ENCODE measurements at regions not wholly inside any gene's neighbourhood (a gene's known extent, or its start where the extent isn't known, plus 50 kb on each side); places are given as distances from the start of the nearest gene placed in this dataset.

GRCh38 chr2:21346984-21347383 is 223.2 kb downstream of the TDRD15 start:
- in situ Hi-C loops (cut with MboI; ENCODE audit: low sequenced_read_pairs in 4 of 4), result no loop called here

DNA sequence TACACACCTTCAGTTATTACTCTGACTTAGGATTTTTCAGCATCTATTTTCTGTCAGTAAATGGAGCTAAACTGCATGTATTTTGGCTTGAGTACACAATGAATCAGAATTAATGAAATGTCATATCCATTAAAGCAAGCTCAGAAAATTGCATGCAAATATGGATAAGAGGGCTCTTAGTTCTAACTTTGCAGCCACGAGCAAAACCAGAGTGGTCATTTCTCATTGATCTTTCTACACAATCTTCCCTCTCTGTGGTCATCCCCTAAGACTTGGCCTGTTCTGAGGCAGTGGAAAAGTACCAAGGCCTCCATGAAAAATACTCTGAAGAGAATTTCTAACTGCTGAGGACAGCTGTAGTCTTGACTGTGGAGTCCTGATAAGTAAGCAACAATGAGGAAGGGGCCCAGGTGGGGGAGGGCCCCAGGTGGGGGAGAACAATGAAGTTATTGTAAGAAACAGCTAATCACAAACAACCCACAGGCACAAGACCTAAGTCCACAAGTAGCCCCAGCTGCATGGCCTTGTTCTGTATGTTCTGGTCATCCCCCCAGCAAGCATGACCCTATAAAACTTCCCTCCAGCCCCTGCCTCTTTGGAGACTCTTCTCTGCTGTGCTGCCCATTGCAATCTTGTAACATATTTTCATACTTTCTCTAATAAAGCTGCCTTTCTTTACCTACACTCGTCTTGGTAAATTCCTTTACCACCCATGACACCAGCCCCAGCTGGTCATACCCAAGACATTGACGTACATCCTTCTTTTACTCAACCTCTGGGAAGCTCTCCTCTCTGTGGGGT is 230.3 kb downstream of the TDRD15 start:
- no peaks in the 10 kb centered on the region for H3K9me3 ChIP-seq
- ATAC-seq, result no peak
- H3K27ac ChIP-seq, result no peak overlapping the region
- TF ChIP-seq, protein P1, sequence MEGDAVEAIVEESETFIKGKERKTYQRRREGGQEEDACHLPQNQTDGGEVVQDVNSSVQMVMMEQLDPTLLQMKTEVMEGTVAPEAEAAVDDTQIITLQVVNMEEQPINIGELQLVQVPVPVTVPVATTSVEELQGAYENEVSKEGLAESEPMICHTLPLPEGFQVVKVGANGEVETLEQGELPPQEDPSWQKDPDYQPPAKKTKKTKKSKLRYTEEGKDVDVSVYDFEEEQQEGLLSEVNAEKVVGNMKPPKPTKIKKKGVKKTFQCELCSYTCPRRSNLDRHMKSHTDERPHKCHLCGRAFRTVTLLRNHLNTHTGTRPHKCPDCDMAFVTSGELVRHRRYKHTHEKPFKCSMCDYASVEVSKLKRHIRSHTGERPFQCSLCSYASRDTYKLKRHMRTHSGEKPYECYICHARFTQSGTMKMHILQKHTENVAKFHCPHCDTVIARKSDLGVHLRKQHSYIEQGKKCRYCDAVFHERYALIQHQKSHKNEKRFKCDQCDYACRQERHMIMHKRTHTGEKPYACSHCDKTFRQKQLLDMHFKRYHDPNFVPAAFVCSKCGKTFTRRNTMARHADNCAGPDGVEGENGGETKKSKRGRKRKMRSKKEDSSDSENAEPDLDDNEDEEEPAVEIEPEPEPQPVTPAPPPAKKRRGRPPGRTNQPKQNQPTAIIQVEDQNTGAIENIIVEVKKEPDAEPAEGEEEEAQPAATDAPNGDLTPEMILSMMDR (IDR thresholded peaks at IDR 0.05 in 4 of 5, conservative IDR thresholded peaks at IDR 0.05 in 1 of 5), result no peak
- TF ChIP-seq POLR2A (IDR thresholded peaks at IDR 0.05), result no peak
- H3K27me3 ChIP-seq, result no peaks in the 10 kb centered on the region
- intact Hi-C loops (cut with DNase I; ENCODE audit: low total_unique reads), result no loop called here
- in situ Hi-C loops (cut with MboI; ENCODE audit: low sequenced_read_pairs in 4 of 4), result no loop called here
- no peak overlapping the region for H3K4me3 ChIP-seq
- H3K36me3 ChIP-seq, result no peaks in the 10 kb centered on the region
- H3K4me1 ChIP-seq, result no peaks in the 10 kb centered on the region
- DNase-seq, result no peak

More at GRCh38 chr2:21346984-21347383, 223.2 kb downstream of the TDRD15 start:
- Histone ChIP-seq H3K36me3 (no peaks in the 10 kb centered on the region), H3K9me3 (no peaks in the 10 kb centered on the region), H3K4me3 (no peak overlapping the region), H3K4me1 (no peaks in the 10 kb centered on the region), H3K27me3 (no peaks in the 10 kb centered on the region), H3K27ac (no peak overlapping the region)
- no peak for DNase-seq
- TF ChIP-seq, protein P1 (IDR thresholded peaks at IDR 0.05 in 4 of 5, conservative IDR thresholded peaks at IDR 0.05 in 1 of 5), result no peak
- no peak for TF ChIP-seq POLR2A (IDR thresholded peaks at IDR 0.05)
- ATAC-seq, result no peak
- intact Hi-C loops (cut with DNase I; ENCODE audit: low total_unique reads), result no loop called here

DNA sequence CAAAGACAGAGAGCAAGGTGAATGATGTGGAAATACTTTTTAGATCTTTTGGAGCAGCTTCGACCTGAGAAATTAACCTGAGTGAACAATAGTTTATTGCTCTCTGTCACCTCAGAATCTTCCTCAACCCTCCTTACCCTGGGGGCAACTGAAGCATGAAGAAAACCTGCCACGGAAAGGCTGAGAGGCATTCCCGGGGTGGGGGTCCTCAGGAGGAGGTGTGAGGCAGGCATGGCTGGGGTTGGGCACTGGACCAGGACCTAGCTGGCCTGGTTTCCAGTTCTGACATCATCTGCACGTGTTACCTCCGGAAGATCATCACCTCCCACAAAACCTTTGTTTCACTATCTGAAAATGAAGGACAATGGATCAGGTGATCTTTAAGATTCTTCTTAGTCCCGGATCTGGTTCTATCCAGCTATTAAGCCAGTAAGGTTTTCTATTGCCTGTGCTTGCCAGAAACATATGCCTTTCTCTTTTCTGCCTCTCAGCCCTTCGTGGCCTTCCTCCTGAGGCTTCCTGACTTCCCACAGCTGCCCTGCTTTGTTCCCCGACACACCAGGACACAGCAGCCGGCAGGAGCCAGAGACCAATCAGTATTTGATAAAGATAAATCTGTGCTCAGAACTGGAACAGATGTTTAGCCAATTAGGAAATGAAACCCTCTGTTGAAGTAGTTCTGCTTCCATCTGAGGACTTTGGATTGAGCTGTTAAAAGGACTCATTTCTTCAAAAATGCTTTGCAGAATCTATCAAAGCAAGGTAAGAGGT is 232.5 kb downstream of the TDRD15 start:
- intact Hi-C loops (cut with DNase I; ENCODE audit: low total_unique reads) (no loop called here), in situ Hi-C loops (cut with MboI; ENCODE audit: low sequenced_read_pairs in 4 of 4) (no loop called here)
- Histone ChIP-seq H3K4me1 (no peaks in the 10 kb centered on the region), H3K9me3 (no peaks in the 10 kb centered on the region), H3K27me3 (no peaks in the 10 kb centered on the region), H3K27ac (no peak overlapping the region), H3K36me3 (no peaks in the 10 kb centered on the region), H3K4me3 (no peak overlapping the region)
- ATAC-seq, result no peak
- DNase-seq, result no peak
- no peak for TF ChIP-seq POLR2A (IDR thresholded peaks at IDR 0.05)
- TF ChIP-seq, protein P1 (IDR thresholded peaks at IDR 0.05 in 4 of 5, conservative IDR thresholded peaks at IDR 0.05 in 1 of 5), result no peak

DNA sequence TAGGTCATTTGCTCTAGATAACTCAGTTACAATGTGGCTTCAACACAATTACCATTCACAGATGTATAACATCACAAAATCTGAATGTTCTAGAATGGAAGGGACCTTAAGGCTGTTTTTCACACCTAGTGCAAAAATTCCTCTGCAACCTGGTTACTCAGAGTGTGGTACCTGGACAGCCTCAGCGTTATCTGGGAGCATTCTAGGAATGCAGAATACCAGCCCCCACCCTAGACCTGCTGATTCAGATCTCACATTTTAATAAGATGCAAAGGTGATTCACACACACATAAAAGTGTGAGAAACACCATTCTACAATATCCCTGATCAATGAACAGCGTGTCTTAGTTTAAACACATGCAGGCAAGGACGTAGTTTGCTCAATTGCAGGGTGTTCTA is 233.1 kb downstream of the TDRD15 start:
- TF ChIP-seq, protein P1 (IDR thresholded peaks at IDR 0.05 in 4 of 5, conservative IDR thresholded peaks at IDR 0.05 in 1 of 5), result no peak
- no peak for TF ChIP-seq POLR2A (IDR thresholded peaks at IDR 0.05)
- in situ Hi-C loops (cut with MboI; ENCODE audit: low sequenced_read_pairs in 4 of 4) (no loop called here), intact Hi-C loops (cut with DNase I; ENCODE audit: low total_unique reads) (no loop called here)
- Histone ChIP-seq H3K27me3 (no peaks in the 10 kb centered on the region), H3K4me3 (no peak overlapping the region), H3K9me3 (no peaks in the 10 kb centered on the region), H3K4me1 (no peaks in the 10 kb centered on the region), H3K27ac (no peak overlapping the region), H3K36me3 (no peaks in the 10 kb centered on the region)
- no peak for ATAC-seq
- no peak for DNase-seq

Data from gastrocnemius medialis (tissue), 4 donors.